CD4-positive, alpha-beta T cell treated with Interleukin-17A for 4 hours (primary cell): ENCODE measurements at regions not wholly inside any gene's neighbourhood (a gene's known extent, or its start where the extent isn't known, plus 50 kb on each side); places are given as distances from the start of the nearest gene placed in this dataset.
"Not testable (repeated sequence)": the region's sequence is repeated elsewhere in the genome, so short reads cannot be mapped to it uniquely, and the experiment has no call there.

ENCODE experiments used
- DNase-seq: peaks from one replicate; pipeline ENCODE4 v3.0.0-alpha.2; 2020; ENCODE audit warnings: mixed read lengths

- no peak for DNase-seq
Measured at GRCh38 chr7:145784809-145785780, 331.5 kb upstream of the CNTNAP2 start.

- not testable (repeated sequence) for DNase-seq
Measured at GRCh38 chr7:145781388-145781787, 335.2 kb upstream of the CNTNAP2 start.

GRCh38 chr7:145779140-145779539 is 337.5 kb upstream of the CNTNAP2 start:
- no peak for DNase-seq

GRCh38 chr7:145774777-145775176 is 341.8 kb upstream of the CNTNAP2 start:
- no peak for DNase-seq

GRCh38 chr7:145753004-145753403 is 363.6 kb upstream of the CNTNAP2 start:
- DNase-seq: no peak

GRCh38 chr7:145737617-145738016 is 379.0 kb upstream of the CNTNAP2 start:
- no peak for DNase-seq

GRCh38 chr7:145735061-145735460 is 381.5 kb upstream of the CNTNAP2 start:
- no peak for DNase-seq

- no peak for DNase-seq
Measured at GRCh38 chr7:145732521-145732920, 384.1 kb upstream of the CNTNAP2 start.

GRCh38 chr7:145729691-145730090 is 386.9 kb upstream of the CNTNAP2 start:
- no peak for DNase-seq

GRCh38 chr7:145718129-145718528 is 398.5 kb upstream of the CNTNAP2 start:
- DNase-seq: no peak

- DNase-seq: no peak
Measured at GRCh38 chr7:145700488-145700887, 416.1 kb upstream of the CNTNAP2 start.

GRCh38 chr7:145698526-145699262 is 417.9 kb upstream of the CNTNAP2 start:
- DNase-seq: no peak

GRCh38 chr7:145697412-145698107 is 419.0 kb upstream of the CNTNAP2 start:
- DNase-seq: not testable (repeated sequence)

GRCh38 chr7:145696071-145696470 is 420.5 kb upstream of the CNTNAP2 start:
- no peak for DNase-seq

- DNase-seq: no peak
Measured at GRCh38 chr7:145692237-145692950, 424.2 kb upstream of the CNTNAP2 start.

- DNase-seq: no peak
Measured at GRCh38 chr7:145691377-145691914, 425.2 kb upstream of the CNTNAP2 start.

GRCh38 chr7:145681646-145682045 is 435.0 kb upstream of the CNTNAP2 start:
- no peak for DNase-seq

GRCh38 chr7:145681159-145681558 is 435.4 kb upstream of the CNTNAP2 start:
- DNase-seq: no peak

- no peak for DNase-seq
Measured at GRCh38 chr7:145665499-145666258, 450.9 kb upstream of the CNTNAP2 start.

- DNase-seq: no peak
Measured at GRCh38 chr7:145655666-145656065, 460.9 kb upstream of the CNTNAP2 start.

GRCh38 chr7:145645135-145645515 is 471.5 kb upstream of the CNTNAP2 start:
- no peak for DNase-seq
